GM18858 (cell line): ENCODE measurements at regions not wholly inside any gene's neighbourhood (a gene's known extent, or its start where the extent isn't known, plus 50 kb on each side); places are given as distances from the start of the nearest gene placed in this dataset.

Experiments used
- ATAC-seq: cut with Tn5 transposase; IDR thresholded peaks from one replicate; pipeline ENCODE4 v1.9.1; 2021; ENCODE audit not compliant: unreplicated experiment

DNA sequence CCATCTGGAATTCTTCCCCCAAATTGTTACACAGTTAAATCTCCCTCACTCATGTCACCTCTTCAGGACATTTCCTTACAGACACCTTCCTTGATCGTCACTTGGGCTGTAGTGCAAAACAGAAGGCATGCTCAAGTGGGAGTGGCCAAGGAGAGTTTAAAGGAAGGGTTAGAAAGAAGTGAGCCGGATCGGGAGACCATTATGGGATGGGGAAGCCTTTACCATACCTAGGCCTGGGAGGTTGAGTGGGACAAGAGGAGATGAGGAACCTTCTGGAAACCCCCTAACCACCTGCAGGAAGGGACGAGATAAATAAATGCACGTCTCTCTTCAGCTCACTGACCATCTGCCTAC, 102.7 kb downstream of the UCHL1 start:
- no peak for ATAC-seq

DNA sequence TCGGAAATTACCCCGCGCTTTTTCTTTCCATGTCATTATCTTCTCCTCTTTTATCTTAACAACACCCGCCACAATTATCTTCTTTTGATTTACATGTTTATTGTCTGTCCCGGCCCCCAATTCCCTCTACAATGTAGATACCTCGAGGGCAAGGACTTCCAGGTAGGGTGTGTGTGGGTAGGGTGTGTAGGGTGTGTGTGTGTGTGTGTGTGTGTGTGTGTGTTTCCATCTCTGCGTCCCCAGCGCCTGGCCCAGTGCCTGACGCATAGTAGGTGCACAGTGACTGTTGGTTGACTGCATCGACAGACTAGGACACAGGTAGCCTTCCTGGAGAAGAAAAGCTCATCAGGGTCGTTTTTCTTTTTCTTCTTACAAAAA, 103.1 kb downstream of the UCHL1 start:
- ATAC-seq: no peak

DNA sequence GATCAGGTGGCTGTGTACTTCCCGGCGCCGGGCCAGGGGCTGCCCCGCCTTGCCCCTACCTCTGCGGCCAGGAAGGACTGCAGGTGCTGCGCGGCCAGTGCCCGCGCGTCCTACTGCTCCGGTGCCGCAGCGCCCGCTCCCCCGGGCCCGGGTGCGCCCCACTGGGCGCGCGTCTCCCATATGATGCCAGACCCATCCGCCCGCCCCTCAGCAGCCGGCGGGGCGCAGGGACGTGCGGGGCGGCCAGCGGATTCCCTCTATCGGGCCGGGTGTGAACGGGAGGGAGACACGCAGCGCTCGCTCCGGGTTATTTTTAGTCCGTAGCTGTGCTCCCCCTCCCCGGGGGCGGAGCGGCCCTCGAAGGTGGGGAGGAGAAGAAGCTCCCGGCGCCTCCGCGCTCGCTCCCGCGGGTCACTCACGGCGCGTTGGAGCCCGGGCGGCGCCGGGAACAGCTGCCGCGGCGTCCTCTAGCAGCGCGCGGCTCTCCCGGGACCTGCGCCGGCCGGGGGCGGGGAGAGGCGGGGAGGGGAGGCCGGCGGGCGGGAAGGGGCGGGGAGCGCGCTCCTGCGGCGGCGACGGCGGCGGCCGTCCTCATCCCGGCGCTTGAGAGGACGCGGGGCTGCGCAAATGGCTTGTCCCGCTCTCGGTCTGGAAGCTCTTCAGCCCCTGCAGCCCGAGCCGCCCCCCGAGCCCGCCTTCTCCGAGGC, 103.6 kb downstream of the UCHL1 start:
- ATAC-seq: no peak

DNA sequence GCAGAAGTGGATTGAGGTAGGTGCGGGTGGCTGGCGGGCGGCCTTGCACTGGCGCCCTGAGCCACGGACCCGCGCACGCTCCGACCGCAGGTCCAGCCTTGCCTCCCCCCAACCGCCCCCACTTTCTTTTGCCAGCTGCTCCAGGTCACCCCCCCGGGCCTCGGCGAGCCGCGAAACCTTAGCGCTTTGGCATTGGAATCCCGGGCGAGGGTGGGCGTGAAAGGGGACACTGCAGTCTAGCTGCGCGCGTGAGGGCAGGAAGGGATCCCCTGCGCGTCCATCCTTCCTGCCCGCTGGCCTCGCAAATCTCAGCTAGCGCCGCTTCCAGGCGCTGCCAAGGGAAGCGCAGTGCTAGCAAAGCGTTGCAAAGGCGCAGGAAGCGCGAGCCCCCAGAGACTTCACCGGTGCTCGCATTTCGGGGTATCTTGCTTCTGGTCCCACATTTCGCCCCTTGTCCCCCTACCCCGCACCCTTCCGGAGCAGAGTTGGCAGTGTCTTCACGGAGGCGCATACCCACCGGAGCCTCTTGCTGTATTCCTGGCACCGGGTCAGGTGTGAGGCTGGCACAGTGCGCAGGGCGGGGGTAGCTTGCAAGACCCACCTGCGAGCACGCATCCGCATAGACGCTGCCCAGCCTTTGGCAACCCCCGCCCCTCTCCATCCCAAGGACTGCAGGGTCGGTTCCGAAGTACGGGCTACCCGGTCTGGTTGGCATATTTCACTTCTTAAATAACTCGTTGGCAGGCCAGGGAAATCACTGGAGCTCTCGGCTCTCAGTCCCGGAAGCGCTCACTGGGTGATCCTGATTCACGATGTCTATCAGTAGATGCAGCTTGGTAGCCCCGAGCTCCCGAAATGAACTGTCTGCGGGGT, 104.4 kb downstream of the UCHL1 start:
- ATAC-seq: no peak

DNA sequence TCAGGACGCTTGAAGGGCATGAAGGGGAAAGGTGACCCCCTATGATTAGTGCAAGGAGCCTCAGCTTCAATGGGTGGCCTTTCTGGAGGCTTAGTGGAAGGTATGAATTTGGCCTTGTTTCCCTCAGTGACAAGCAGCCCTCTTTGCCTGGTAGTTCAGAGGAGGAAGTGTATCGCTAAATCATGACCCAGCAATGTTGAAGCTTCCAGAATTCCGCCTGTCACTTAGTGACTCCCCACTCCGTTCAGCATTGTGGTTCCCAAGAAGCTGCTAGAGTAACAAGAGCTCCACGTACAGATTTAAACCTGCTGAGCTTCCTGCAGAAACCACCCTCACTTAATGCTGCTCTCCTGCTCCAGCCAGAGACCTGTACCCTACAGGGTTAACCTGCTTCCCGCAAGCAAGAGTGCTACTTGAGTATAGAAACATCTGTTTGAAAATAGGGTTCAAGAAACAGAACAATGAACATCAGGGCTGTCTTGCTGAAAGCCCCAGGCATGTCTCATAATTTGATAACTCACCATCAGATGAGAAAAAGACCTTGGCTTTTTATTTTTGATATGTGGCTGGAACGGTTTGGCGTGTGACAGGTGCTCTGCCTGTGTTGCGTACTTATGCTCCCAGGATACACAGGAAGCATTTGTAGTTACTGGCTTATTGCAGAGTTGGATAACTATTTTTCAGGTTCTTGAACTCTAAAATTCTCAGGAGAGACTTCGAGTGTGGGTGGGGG, 105.2 kb downstream of the UCHL1 start:
- ATAC-seq: no peak

DNA sequence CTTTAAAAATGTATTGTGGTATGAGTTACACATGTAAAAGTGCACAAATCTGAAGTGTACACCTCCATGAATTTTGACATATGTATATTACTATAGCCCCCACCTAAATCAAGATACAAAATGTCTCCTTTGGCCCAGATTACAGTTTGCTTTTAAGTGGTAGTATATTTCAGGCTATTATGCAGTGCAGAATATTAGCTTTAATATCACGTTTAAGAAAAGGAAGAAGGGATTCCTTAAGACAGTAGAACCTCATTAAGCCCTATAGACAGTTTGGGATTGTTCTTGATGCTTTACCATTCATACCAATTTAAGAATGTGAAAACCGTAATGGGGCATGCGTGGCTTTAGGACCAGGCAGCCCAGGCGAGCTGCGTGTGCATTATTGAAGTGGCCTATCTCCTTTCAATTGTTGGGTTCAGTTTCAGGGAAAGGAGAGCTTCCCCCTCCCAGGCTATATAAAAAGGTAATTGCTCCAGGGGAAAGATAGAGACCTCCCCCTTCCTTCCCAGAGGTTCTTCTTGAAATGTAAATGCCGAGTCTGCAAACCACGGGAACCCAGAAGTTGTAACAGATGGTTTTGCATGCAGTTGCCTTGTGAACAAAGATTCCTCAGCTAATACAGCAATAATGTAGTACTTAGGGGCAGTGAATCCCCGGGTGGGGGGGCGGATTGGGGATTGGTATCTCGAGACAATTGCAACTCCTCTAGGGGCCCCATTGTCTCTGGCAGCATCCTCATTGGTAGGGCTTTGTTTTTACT, 106.1 kb downstream of the UCHL1 start:
- ATAC-seq: no peak

DNA sequence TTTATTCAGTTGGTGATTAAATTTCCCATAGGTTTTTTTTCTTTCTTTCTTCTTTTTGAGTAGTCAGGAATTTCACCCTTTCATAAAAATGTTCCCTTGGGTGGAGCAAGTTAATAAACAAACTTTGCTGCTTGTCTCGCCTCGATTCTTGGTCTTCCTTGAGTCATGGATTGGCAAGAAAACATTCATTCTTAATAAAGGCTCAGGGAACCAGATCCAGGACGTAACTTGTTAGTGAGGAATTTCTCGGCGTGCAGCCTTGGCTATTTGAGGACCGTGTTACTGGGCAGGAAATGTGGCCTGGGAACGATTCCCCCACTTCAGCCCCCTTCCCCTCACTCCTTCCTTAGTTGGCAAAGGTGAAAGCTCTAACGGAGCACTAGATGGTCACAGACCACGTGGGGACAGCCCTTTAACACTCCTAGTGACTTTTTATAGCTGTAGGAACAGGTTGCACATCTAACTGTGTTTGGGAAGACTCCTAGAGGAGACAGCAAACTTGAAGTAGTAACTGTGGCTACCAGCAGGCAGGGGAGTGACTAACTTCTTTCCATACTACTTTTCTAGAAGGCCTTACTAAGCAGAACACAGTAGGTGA, 106.8 kb downstream of the UCHL1 start:
- no peak for ATAC-seq

DNA sequence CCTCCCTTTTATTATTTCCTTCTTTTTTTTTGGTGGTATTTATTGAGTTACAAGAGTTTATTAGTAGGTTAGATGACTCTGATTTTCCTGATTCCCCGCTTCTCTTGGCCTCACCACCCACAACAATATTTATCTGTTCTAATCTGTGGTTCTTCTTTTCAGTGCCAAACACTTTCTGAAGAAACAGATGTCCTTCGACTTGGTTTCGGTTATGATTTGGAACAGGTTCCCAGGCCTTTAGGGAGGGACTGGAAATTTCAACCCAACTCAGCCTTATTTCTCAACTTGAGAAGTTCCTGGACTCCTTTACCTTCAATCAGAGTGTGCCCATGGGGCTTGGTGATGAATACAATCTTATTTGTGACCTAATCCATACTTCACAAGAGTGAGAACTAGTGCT, 108.1 kb downstream of the UCHL1 start:
- no peak for ATAC-seq

DNA sequence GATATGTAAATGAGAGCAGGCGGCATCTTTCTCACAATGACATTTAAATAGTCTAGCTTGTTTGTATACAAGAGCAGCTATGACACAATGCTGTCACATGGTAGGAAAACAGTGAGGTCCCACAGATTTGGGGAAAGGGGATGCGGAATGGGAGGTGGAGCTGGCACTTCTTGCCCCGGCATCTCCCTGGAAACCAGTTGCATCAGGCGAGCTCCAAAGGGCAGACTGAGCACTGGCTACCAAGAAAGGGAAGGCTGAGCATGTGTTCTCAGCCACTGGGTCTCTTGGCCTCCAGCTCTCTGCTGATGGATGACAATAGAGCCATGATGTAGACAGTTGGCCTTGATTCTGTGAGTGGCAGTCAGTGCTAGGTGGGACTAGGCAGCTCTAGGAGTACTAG, 109.0 kb downstream of the UCHL1 start:
- no peak for ATAC-seq

DNA sequence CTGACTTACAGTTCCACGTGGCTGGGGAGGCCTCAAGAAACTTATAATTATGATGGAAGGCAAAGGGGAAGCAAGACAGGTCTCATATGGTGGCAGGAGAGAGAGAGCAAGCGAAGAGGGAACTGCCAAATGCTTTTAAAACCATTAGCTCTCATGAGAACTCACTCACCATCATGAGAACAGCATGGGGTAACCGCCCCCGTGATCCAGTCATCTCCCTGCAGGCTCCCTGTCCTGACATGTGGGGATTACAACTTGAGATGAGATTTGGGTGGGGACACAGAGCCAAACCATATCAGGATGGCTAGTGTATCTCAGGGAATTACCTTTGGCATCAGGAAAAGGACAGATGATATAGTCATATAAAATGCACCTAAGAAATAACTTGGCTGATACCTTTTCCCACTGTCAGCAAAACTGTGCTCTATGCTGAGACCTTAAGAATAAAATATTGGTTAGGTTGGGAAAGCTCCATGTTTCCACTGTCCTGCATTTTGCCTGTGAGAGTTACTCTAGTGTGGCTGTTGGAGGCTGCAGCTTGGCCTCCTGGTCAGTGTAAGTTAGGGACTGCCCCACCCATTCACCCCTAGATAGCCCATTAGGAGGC, 110.3 kb downstream of the UCHL1 start:
- no peak for ATAC-seq

DNA sequence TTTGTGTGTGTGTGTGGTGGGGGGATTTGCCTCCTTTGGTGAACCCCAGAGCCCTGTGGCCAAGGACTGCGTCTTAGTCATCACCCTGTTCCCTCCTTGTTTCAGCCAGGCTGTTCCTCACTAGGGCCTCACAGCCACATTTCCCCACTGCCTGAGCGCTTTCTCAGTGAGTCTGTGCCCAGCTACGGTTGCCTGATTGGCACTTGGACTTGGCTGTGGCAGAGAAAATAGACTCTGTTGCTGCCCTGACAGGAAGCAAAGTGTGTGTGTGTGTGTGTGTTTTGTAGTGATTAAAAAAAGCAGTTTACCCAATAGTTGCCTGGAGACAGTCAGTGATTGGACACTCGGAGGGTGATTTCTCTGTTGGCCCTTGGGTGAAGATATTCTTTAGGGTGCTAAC, 113.0 kb downstream of the UCHL1 start:
- no peak for ATAC-seq

DNA sequence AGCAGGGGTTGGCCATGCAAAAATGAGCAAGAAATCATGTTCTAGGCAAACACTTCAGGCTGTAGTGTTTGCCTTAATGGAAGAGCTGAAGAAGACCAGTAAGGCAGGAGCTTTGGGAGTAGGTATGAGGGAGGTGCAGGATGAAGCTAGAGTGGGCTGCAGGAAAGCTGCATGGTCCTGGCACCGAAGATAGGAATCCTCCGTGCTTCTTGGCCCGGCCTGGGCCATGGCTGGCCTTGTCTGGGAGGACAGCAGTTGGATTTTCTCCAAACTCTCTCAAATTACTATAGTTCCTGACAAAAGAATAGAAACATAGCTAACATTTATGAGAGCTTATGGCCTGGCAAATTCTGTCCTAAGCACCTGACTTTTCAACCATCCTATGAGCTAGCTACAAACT, 116.5 kb downstream of the UCHL1 start:
- no peak for ATAC-seq

DNA sequence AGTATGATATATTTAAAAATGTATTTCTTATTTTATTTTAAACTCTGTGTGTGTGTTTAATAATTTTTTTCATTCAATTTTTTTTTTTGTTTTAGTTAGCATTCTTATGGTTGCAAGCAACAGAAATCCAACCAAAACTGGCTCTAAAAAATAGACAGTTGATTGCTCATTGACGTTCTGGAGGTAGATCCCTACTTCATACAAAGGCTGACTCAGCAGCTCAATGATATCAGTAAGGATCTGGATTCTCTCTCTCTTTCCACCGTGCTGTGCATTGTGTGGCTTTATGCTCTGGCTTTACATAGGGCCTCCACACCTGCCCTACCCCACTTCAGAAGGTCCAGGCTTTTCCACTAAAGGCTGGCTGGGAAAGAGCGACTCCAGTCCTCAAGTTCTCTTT, 117.8 kb downstream of the UCHL1 start:
- ATAC-seq: no peak

DNA sequence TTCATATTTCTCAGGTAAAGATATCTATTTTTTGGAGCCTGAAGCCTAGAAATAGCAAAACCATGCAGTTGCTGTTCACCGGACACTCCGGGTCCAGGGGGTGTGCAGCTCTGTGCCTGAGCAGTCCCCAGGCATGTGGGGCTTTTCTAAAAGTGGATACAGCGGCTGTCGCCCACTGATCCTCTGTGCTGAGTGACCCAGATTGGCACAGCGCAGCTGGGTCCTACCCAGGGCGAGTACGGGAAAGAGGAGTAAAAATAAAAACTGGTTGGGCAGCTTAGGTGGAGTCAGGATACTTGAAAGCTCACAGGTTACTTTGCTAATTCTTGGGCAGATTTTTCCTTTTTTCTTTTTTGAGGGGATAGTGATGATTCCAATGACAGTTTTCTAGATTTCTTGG, 118.8 kb downstream of the UCHL1 start:
- ATAC-seq: no peak

DNA sequence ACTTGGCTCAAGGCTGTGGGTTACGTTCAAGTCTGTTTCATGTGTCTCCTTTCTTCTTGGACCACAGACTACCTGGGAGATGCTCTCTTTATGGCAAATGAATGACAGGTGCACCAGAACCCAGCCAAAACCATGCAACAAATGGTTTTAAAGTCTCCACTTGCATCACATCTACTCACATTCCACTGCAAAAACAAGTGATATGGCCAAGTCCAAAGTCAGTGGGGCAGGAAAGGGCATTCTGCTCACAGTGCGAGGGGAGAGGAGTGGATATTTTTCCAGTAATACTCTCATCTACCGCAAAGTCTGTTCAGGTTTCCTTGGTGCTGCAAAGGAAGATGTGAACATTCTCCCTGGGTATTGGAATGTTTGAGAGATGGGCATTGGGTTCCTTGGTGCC, 120.5 kb downstream of the UCHL1 start:
- ATAC-seq: no peak

DNA sequence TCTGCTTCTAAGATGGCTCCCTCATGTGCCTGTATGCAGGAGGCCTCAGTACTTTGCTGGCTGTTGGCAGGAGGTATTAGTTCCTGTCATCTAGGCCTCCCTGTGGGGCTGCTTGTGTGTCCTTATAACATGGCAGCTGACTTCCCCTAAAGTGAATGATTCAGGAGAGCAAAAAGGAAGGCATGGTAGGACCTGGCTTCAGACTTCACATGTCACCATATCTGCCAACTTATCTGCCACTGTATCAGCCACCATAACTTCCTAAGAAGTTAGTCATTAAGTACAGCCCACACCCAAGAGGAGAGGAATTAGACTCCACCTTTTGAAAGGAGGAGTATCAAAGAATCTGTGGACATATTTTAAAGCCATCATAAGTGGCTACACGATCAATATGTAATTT, 122.5 kb downstream of the UCHL1 start:
- no peak for ATAC-seq

DNA sequence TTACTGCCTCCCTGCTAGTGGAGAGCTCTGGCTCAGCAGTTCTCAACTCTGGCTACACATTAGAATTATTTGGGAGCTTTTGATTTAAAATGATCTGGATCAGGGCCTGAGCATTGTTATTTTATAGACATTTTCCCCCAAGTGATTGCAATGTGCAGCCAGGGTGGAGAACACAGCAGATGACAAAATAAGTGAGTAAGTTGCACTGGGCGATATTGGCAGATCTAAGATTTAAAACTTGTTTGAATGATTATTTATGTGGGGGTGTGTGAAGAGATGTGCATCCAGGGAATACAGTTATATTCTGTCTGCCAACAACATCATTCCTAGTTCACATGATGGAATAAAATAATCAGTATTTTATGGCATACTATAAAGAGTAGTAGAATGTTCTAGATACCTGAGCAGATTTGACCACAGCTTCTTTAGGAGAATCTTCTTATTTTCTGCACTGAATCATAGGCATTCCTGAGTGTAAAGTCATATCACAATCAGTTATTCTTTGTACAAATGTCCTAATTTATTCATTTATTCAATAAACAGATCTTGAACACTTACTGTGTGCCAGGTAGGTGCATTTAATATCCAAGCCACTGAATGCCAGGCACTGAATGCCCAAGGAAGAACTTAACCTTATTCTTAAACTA, 123.9 kb downstream of the UCHL1 start:
- no peak for ATAC-seq

DNA sequence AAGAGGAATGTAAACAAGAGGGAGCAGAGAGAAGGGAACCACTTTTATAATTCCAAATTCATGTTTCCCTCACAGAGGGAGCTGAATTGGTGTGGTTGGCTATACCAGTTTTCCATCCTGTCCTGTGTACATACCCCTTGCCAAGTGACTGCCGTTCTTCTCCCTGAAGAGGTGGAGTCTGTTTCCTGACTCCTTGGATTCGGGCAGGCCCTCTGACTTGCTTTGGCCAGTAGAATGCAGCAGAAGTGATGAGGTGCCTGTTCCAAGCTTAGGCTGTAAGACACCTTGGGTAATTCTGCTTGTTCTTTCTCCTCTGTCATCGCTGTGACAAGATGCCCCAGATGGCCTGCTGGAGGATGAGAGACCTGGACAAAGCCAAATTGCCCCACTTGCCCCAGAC, 124.7 kb downstream of the UCHL1 start:
- no peak for ATAC-seq

DNA sequence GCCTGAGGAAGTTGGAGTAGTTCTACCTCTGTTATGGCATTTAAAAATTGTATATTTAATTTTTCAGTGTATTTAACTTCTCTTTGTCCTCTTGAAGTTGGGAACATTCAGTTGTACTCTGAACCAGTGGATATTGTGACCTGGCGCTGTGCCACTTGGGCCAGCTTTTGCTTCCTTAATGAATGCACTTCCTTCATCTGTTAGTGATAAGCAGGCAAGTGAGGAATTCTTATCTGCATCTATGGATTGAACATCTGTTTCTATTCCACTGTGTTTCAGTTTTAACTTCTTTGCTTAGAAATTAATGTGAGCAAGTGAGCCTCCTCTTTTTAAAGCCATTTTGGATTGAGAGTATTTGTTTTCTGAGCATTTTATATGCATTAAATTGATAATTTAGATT, 128.3 kb downstream of the UCHL1 start:
- ATAC-seq: no peak

DNA sequence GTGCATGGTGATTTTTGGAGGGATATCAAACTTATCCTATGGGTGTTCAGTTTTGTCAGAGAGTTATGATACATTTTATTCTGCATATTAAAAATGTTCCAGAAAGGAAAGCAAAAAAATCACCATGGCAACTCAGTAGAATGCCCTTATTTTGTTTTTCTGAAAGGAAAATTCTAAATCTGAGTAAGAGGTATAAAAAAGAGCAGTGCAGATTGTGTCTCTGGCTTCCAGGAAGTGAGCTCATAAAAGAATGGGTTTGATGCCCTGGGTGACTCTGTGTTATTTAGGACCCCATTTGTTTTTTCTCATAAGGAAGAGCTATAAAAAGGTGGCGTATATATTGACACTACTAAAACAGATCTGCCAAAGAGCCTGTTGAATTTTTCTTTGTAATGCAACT, 128.8 kb downstream of the UCHL1 start:
- ATAC-seq: no peak
